K562 (cell line): ENCODE measurements at regions not wholly inside any gene's neighbourhood (a gene's known extent, or its start where the extent isn't known, plus 50 kb on each side); places are given as distances from the start of the nearest gene placed in this dataset.

Experiments
- ATAC-seq: fragments of 200-7000 bp; cut with Tn5 transposase; 3 replicates; pipeline ENCODE4 v1.9.1; 2020; ENCODE audit warnings: moderate library complexity
- BruUV-seq: library from RNA; stranded (reverse); fragments of 400-500 nt; replicated peaks from 2 replicates; lab custom pipeline; 2021; lab: Mats Ljungman, UMichigan
- CTCF ChIA-PET: fragments of 300-600 bp; formaldehyde crosslinking; extraction: SDS; loops from one replicate; lab custom pipeline; 2021; ENCODE audit warnings: low intra/inter-chr PET ratio; lab: Yijun Ruan, JAX
- POLR2A ChIA-PET: fragments of 300-600, 350-650 bp; sonication (Branson Sonifier 250); formaldehyde crosslinking; extraction: SDS; loops from one replicate; lab custom pipeline; 2021; ENCODE audit warnings: antibody characterized with exemption, inconsistent platforms; lab: Yijun Ruan, JAX
- DNase-seq, 4 experiments: peaks; one replicate each; pipeline versions ENCODE4 v3.0.0 to v3.0.0-alpha.2; 2011 to 2018; ENCODE audit warnings: low spot score in 3 of 4, mixed read lengths in 3 of 4; ENCODE audit errors: extremely low read depth in 1 of 4
- FAIRE-seq: peaks from 2 replicates; lab custom pipeline; 2011; peaks lifted over from hg19 to GRCh38; lab: Jason Lieb, UNC
- H2AFZ ChIP-seq: 2 replicates; pipeline ENCODE4 v1.6.0; 2011; ENCODE audit warnings: low read depth, low read length, control low read depth, inconsistent platforms
- H3K27ac ChIP-seq: fragments of 200-600 bp; 3 replicates; pipeline ENCODE4 v1.8.0; 2011; ENCODE audit warnings: low read depth, mild to moderate bottlenecking, control low read depth, inconsistent platforms, low read length, moderate library complexity, mixed read lengths; ENCODE audit errors: extremely low read depth
- H3K27me3 ChIP-seq, 2 experiments: fragments of 300-600 bp in 1 of 2; 2 replicates in 1 of 2; 3 replicates in 1 of 2; pipeline versions ENCODE4 v1.6.0 to v1.8.0; 2011; ENCODE audit warnings: inconsistent platforms in 2 of 2, low read length in 2 of 2, mild to moderate bottlenecking in 1 of 2, mixed read lengths in 1 of 2, moderate library complexity in 1 of 2; ENCODE audit not compliant: control insufficient read depth in 2 of 2, insufficient read depth in 2 of 2
- H3K36me3 ChIP-seq: fragments of 300-600 bp; 3 replicates; pipeline ENCODE4 v1.8.0; 2011; ENCODE audit warnings: mild to moderate bottlenecking, low read length, inconsistent platforms; ENCODE audit not compliant: control insufficient read depth, insufficient read depth
- H3K4me1 ChIP-seq, 2 experiments: fragments of 200-600 bp in 1 of 2; replicated peaks in 1 of 2; 2 replicates in 1 of 2; 3 replicates in 1 of 2; pipeline versions ENCODE4 v1.5.1 to v1.8.0; 2011; ENCODE audit warnings: inconsistent platforms in 2 of 2, low read length in 2 of 2, mild to moderate bottlenecking in 1 of 2, mixed read lengths in 1 of 2, moderate library complexity in 1 of 2; ENCODE audit not compliant: control insufficient read depth in 2 of 2, insufficient read depth in 2 of 2
- H3K4me2 ChIP-seq: 2 replicates; pipeline ENCODE4 v1.6.1; 2011; ENCODE audit warnings: low read length, control low read depth, inconsistent platforms, mixed read lengths; ENCODE audit not compliant: insufficient read depth
- H3K4me3 ChIP-seq: fragments of 200-600 bp; sonication (generic), shearing (Covaris generic); 2 replicates; pipeline ENCODE4 v1.5.1; 2016; ENCODE audit warnings: control low read depth, inconsistent platforms
- H3K79me2 ChIP-seq: fragments of 200-600 bp; 3 replicates; pipeline ENCODE4 v1.8.0; 2011; ENCODE audit warnings: low read length, inconsistent platforms; ENCODE audit not compliant: control insufficient read depth, insufficient read depth
- H3K9ac ChIP-seq, 2 experiments: 2 replicates each; pipeline versions ENCODE4 v1.6.0 to v1.6.1; 2011; ENCODE audit warnings: low read depth in 2 of 2, low read length in 2 of 2, control low read depth in 1 of 2, inconsistent platforms in 1 of 2, mild to moderate bottlenecking in 1 of 2, mixed read lengths in 1 of 2; ENCODE audit not compliant: insufficient read depth in 1 of 2
- H3K9me1 ChIP-seq: one replicate; pipeline ENCODE4 v1.6.0; 2011; ENCODE audit warnings: inconsistent platforms, mild to moderate bottlenecking, low read length, moderate library complexity; ENCODE audit not compliant: control insufficient read depth, insufficient read depth
- H3K9me3 ChIP-seq: replicated peaks from 2 replicates; pipeline ENCODE4 v1.5.1; 2011; ENCODE audit warnings: low read depth, low read length, inconsistent platforms; ENCODE audit not compliant: control insufficient read depth, insufficient read depth
- H4K20me1 ChIP-seq: replicated peaks from 2 replicates; pipeline ENCODE4 v1.6.1; 2011; ENCODE audit warnings: low read length, inconsistent platforms, mixed read lengths; ENCODE audit not compliant: control insufficient read depth, insufficient read depth
- BCOR ChIP-seq: fragments of 450-650 bp; IDR thresholded peaks from 2 replicates; pipeline ENCODE4 v1.6.1; 2016
- C11orf30 ChIP-seq: fragments of 450-650 bp; IDR thresholded peaks from 2 replicates; pipeline ENCODE4 v1.6.1; 2016; ENCODE audit warnings: low read depth, mild to moderate bottlenecking
- CBX8 ChIP-seq: fragments of 200-600 bp; sonication (generic); IDR thresholded peaks from 2 replicates; pipeline ENCODE4 v1.6.1; 2012; ENCODE audit warnings: borderline replicate concordance, mixed run types, low read depth, mild to moderate bottlenecking, moderate library complexity, mixed read lengths, low read length, control low read depth, inconsistent platforms; ENCODE audit not compliant: poor library complexity, severe bottlenecking; ENCODE audit errors: extremely low read depth
- EZH2 ChIP-seq: IDR thresholded peaks from 2 replicates; pipeline ENCODE4 v1.6.1; 2012; ENCODE audit warnings: low read depth, mild to moderate bottlenecking, inconsistent platforms, low read length, borderline replicate concordance
- HNRNPH1 ChIP-seq: fragments of 200-400 bp; formaldehyde crosslinking; optimal IDR thresholded peaks from 2 replicates; pipeline ENCODE3; 2017; ENCODE audit warnings: low read depth, mild to moderate bottlenecking, low read length, moderate library complexity
- MAZ ChIP-seq, 2 experiments: fragments of 450-650 bp in 1 of 2; sonication (generic) in 1 of 2; formaldehyde crosslinking; IDR thresholded peaks in 1 of 2; conservative IDR thresholded peaks in 1 of 2; 2 replicates each; pipeline versions ENCODE4 v1.4.0 to v1.5.0; 2020; ENCODE audit warnings: mild to moderate bottlenecking in 1 of 2, missing genetic modification reagents in 1 of 2
- NFYB ChIP-seq: IDR thresholded peaks from 2 replicates; pipeline ENCODE4 v1.6.1; 2011; ENCODE audit warnings: mild to moderate bottlenecking, moderate library complexity; ENCODE audit not compliant: insufficient read length; ENCODE audit errors: extremely low read depth
- PHB2 ChIP-seq: fragments of 450-650 bp; IDR thresholded peaks from 2 replicates; pipeline ENCODE4 v1.6.1; 2017; ENCODE audit warnings: low read depth
- POLR3A ChIP-seq: IDR thresholded peaks from 2 replicates; pipeline ENCODE4 v1.6.1; 2011; ENCODE audit warnings: borderline replicate concordance, mild to moderate bottlenecking, moderate library complexity; ENCODE audit not compliant: insufficient read length, insufficient read depth; ENCODE audit errors: extremely low read depth
- RBM15 ChIP-seq: fragments of 200-400 bp; formaldehyde crosslinking; IDR thresholded peaks from 2 replicates; pipeline ENCODE4 v1.6.1; 2018; ENCODE audit warnings: mild to moderate bottlenecking, low read length, moderate library complexity; ENCODE audit not compliant: insufficient read depth
- RBM17 ChIP-seq: fragments of 200-400 bp; formaldehyde crosslinking; IDR thresholded peaks from 2 replicates; pipeline ENCODE4 v1.6.1; 2017; ENCODE audit warnings: low read depth, mild to moderate bottlenecking, low read length, borderline replicate concordance
- RFX7 ChIP-seq: fragments of 250-450 bp; sonication (Bioruptor Pico); IDR thresholded peaks from 2 replicates; pipeline ENCODE4 v1.5.1; 2021; ENCODE audit warnings: mild to moderate bottlenecking
- SRSF1 ChIP-seq: fragments of 200-400 bp; formaldehyde crosslinking; IDR thresholded peaks from 2 replicates; pipeline ENCODE4 v1.6.1; 2017; ENCODE audit warnings: mild to moderate bottlenecking, low read depth, low read length, moderate library complexity
- ZNF12 ChIP-seq: sonication (generic); formaldehyde crosslinking; IDR thresholded peaks from 2 replicates; pipeline ENCODE4 v1.4.0; 2020; ENCODE audit warnings: mild to moderate bottlenecking, missing genetic modification reagents
- ZNF165 ChIP-seq: fragments of 250-450 bp; sonication (Bioruptor Pico); IDR thresholded peaks from 2 replicates; pipeline ENCODE4 v1.4.0; 2020; ENCODE audit warnings: borderline replicate concordance
- ZNF23 ChIP-seq: fragments of 250-450 bp; sonication (Bioruptor Pico); IDR thresholded peaks from 2 replicates; pipeline ENCODE4 v1.4.0; 2020; ENCODE audit warnings: mild to moderate bottlenecking
- ZNF707 ChIP-seq: fragments of 250-450 bp; sonication (Bioruptor Pico); conservative IDR thresholded peaks from 2 replicates; pipeline ENCODE4 v1.8.0; 2022; ENCODE audit warnings: inconsistent platforms, mild to moderate bottlenecking, moderate library complexity
- ZSCAN29 ChIP-seq: fragments of 450-650 bp; IDR thresholded peaks from 2 replicates; pipeline ENCODE4 v1.6.1; 2017
- WGBS: fragments of 100-300 bp; shearing (Covaris generic); methylation state at CpG from one replicate; pipeline ENCODE4 v1.1.6; 2016; ENCODE audit warnings: low coverage, mixed read lengths; ENCODE audit not compliant: insufficient coverage; ENCODE audit errors: missing lambda C conversion rate; 5-methylcytosine and 5-hydroxymethylcytosine counted together
- in situ Hi-C: fragments of 300-500 bp; cut with MboI; formaldehyde crosslinking; loops from 4 replicates; pipeline ENCODE4 v1.15.0; 2018; ENCODE audit warnings: inconsistent platforms, mixed read lengths
- intact Hi-C: fragments of 100-400 bp; cut with micrococcal nuclease; formaldehyde crosslinking; loops from 2 replicates; pipeline ENCODE4 v1.14.2; 2022

DNA sequence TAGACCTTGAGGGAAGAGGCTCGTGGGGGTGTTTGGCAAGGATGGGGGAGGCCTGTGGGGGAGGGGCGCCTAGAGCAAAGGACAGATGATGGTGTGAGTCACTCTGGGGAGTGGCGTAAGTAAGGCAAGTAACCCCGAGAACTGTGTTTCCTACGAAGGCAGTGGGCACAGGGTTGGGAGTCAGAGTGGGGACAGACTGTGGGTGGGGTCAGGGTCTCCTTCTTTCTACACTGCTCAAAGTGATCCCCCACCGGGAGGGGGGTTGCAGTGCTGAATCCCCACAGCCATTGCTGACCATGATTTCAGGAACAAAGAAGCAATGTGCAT, 136.8 kb downstream of the TENT4A start:
- H3K9me1 ChIP-seq: no peaks in the 10 kb centered on the region
- ChIA-PET CTCF (no interaction called here), POLR2A (no interaction called here)
- H3K9me3 ChIP-seq: no peaks in the 10 kb centered on the region
- peaks cover 0 to 11% of the 10 kb centered on the region in 2 experiments; a peak in 2 of 5 replicates for H3K27me3 ChIP-seq
- no peak overlapping the region for H2AFZ ChIP-seq
- no peak overlapping the region for H3K27ac ChIP-seq
- no peak overlapping the region for H3K4me2 ChIP-seq
- TF ChIP-seq ZNF707 (no peak), ZNF12 (no peak), PHB2 (no peak), HNRNPH1 (no peak), RBM17 (no peak), BCOR (no peak), MAZ (CRISPR knock-in tag; conservative IDR thresholded peaks at IDR 0.05 in 1 of 2, IDR thresholded peaks at IDR 0.05 in 1 of 2) (no peak), ZNF165 (CRISPR knock-in tag) (no peak), NFYB (no peak), POLR3A (no peak), EZH2 (no peak), RFX7 (CRISPR knock-in tag) (no peak), CBX8 (no peak), ZSCAN29 (no peak), C11orf30 (no peak), ZNF23 (CRISPR knock-in tag) (no peak), SRSF1 (no peak), RBM15 (no peak)
- DNase-seq (no peak), FAIRE-seq (no peak), ATAC-seq (no peak)
- no peak overlapping the region for H3K9ac ChIP-seq
- in situ Hi-C loops (no loop called here), intact Hi-C loops (no loop called here)
- WGBS: 3% methylated on average over 5 of the region's 6 CpGs
- H3K4me3 ChIP-seq: no peak overlapping the region
- no peaks in the 10 kb centered on the region for H3K79me2 ChIP-seq
- peaks cover 0 to 8% of the 10 kb centered on the region in 2 experiments; a peak in 1 of 5 replicates for H3K4me1 ChIP-seq
- no TSS peak for BruUV-seq
- H3K36me3 ChIP-seq: no peaks in the 10 kb centered on the region
- no peaks in the 10 kb centered on the region for H4K20me1 ChIP-seq
